ENCODE measurements at regions not wholly inside any gene's neighbourhood (a gene's known extent, or its start where the extent isn't known, plus 50 kb on each side); places are given as distances from the start of the nearest gene placed in this dataset.

- Histone ChIP-seq H3K4me1 (replicated peaks in 1 of 2) (no peaks in the 10 kb centered on the region), H3K9me3 (replicated peaks in 1 of 3) (no peaks in the 10 kb centered on the region), H3K36me3 (replicated peaks in 1 of 2) (no peaks in the 10 kb centered on the region), H3K4me3 (no peak overlapping the region), H3K27ac (no peak overlapping the region), H3K27me3 (no peaks in the 10 kb centered on the region)
- intact Hi-C loops (cut with DNase I): no loop called here
- DNase-seq: no peak
- TF ChIP-seq, protein P1, sequence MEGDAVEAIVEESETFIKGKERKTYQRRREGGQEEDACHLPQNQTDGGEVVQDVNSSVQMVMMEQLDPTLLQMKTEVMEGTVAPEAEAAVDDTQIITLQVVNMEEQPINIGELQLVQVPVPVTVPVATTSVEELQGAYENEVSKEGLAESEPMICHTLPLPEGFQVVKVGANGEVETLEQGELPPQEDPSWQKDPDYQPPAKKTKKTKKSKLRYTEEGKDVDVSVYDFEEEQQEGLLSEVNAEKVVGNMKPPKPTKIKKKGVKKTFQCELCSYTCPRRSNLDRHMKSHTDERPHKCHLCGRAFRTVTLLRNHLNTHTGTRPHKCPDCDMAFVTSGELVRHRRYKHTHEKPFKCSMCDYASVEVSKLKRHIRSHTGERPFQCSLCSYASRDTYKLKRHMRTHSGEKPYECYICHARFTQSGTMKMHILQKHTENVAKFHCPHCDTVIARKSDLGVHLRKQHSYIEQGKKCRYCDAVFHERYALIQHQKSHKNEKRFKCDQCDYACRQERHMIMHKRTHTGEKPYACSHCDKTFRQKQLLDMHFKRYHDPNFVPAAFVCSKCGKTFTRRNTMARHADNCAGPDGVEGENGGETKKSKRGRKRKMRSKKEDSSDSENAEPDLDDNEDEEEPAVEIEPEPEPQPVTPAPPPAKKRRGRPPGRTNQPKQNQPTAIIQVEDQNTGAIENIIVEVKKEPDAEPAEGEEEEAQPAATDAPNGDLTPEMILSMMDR (IDR thresholded peaks at IDR 0.05): no peak
- no peak for TF ChIP-seq POLR2A (IDR thresholded peaks at IDR 0.05)
Measured at GRCh38 chr18:33944493-33944892, 280.2 kb downstream of the NOL4 start.

DNA sequence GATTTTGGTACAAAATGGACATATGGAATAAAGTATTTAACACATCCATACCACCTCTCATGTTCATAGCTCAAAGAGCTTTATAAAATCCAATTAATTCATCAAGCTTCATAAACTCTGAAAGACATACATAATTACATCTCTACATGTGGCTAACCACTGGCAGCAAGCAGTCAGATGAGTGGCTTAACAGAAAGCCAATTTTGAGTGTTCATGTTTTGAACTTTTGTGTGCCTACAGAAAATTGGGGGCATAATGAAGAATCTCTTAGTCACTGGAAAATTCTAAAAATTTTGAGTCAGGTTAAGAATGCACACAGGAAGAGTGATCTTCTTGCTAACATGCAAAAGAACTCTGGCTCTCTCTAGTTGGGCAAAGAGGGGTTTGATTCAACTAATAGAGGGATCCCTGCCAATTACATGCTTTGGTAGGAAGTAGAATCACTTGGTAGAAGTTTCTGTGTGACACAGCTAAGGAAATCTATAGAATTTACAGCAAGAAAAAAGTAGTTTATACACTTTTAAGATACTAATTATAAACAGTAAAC lies 287.4 kb downstream of the NOL4 start:
- no peak overlapping the region for H3K4me3 ChIP-seq
- no peak overlapping the region for H3K27ac ChIP-seq
- DNase-seq: no peak
- H3K36me3 ChIP-seq (replicated peaks in 1 of 2): no peaks in the 10 kb centered on the region
- no peak for TF ChIP-seq POLR2A (IDR thresholded peaks at IDR 0.05)
- TF ChIP-seq, protein P1 (IDR thresholded peaks at IDR 0.05): no peak
- no peaks in the 10 kb centered on the region for H3K4me1 ChIP-seq (replicated peaks in 1 of 2)
- intact Hi-C loops (cut with DNase I): no loop called here
- H3K9me3 ChIP-seq (replicated peaks in 1 of 3): no peaks in the 10 kb centered on the region
- H3K27me3 ChIP-seq: no peaks in the 10 kb centered on the region

DNA sequence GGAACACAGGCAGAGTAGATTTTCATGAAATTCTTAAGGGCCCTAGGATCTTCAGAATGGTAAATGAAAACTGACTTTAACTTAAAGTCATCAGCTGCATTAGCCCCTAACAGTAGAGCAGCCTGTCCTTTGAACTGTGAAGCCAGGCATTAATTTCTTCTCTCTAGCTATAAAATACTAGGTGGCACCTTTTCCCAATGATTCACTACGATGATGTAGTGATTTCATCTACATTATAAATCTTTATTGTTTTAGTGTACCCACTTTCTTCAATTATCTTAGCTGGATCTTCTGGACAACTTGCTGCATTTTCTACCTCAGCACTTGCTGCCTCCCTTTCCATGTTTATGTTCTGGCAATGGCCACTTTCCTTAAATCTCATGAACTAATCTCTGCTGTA lies 290.5 kb downstream of the NOL4 start:
- Histone ChIP-seq H3K9me3 (replicated peaks in 1 of 3) (no peaks in the 10 kb centered on the region), H3K4me3 (no peak overlapping the region), H3K27ac (no peak overlapping the region), H3K27me3 (no peaks in the 10 kb centered on the region), H3K4me1 (replicated peaks in 1 of 2) (no peaks in the 10 kb centered on the region), H3K36me3 (replicated peaks in 1 of 2) (no peaks in the 10 kb centered on the region)
- TF ChIP-seq POLR2A (IDR thresholded peaks at IDR 0.05): no peak
- TF ChIP-seq, protein P1 (IDR thresholded peaks at IDR 0.05): no peak
- intact Hi-C loops (cut with DNase I): no loop called here
- WGBS, 4 donors: 67 to 75% (median 70%) methylated on average over 1 of the region's 1 CpG
- DNase-seq: no peak

DNA sequence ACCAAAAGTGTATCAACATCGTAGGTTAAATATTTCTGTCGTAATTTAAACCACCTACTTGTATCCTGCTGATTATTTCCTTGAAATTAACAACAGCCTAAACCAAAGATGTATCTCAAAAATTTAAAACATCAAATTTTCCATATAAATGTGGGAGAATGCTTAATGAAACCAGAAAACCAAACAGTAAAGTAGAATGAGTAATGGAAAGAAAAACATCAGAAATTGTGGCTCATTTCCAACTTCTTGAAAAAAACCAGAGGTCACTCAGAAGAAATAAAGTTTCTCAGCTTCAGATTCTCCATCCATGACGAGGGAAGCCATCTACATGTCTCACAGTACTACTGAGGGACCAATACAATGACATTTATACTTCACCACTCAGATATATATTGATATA lies 296.5 kb downstream of the NOL4 start:
- no peaks in the 10 kb centered on the region for H3K27me3 ChIP-seq
- H3K4me1 ChIP-seq (replicated peaks in 1 of 2): no peaks in the 10 kb centered on the region
- intact Hi-C loops (cut with DNase I): no loop called here
- no peak overlapping the region for H3K27ac ChIP-seq
- TF ChIP-seq POLR2A (IDR thresholded peaks at IDR 0.05): no peak
- TF ChIP-seq, protein P1 (IDR thresholded peaks at IDR 0.05): no peak
- WGBS, 4 donors: 40 to 47% (median 46%) methylated on average over 3 of the region's 3 CpGs
- H3K36me3 ChIP-seq (replicated peaks in 1 of 2): no peaks in the 10 kb centered on the region
- no peak for DNase-seq
- no peak overlapping the region for H3K4me3 ChIP-seq
- no peaks in the 10 kb centered on the region for H3K9me3 ChIP-seq (replicated peaks in 1 of 3)
